Transverse colon (tissue), 4 donors: ENCODE measurements at regions not wholly inside any gene's neighbourhood (a gene's known extent, or its start where the extent isn't known, plus 50 kb on each side); places are given as distances from the start of the nearest gene placed in this dataset.

Source experiments
- EP300 ChIP-seq: sonication (generic); formaldehyde crosslinking; IDR thresholded peaks from one replicate; pipeline ENCODE4 v1.6.1; 2017; ENCODE audit warnings: antibody characterized with exemption, low read depth
- POLR2A ChIP-seq: fragments of 450-650 bp; IDR thresholded peaks from one replicate; pipeline ENCODE4 v1.6.1; 2016; ENCODE audit warnings: antibody characterized with exemption, mild to moderate bottlenecking, moderate library complexity
- POLR2AphosphoS5 ChIP-seq, 3 donors: sonication (generic); formaldehyde crosslinking; IDR thresholded peaks; one replicate each; pipeline ENCODE4 v1.6.1; 2016; ENCODE audit warnings: antibody characterized with exemption in 3 of 3
- TF ChIP-seq, protein P1 (sequence below), 5 experiments: fragments of 200-600 bp in 3 of 5; fragments of 450-650 bp in 2 of 5; sonication (generic) in 3 of 5; IDR thresholded peaks; 1 replicate in 2 of 5; 2 replicates in 3 of 5; pipeline ENCODE4 v1.5.1; 2016 to 2017; ENCODE audit warnings: antibody characterized with exemption in 5 of 5, inconsistent platforms in 3 of 5, mild to moderate bottlenecking in 2 of 5, moderate library complexity in 1 of 5

DNA sequence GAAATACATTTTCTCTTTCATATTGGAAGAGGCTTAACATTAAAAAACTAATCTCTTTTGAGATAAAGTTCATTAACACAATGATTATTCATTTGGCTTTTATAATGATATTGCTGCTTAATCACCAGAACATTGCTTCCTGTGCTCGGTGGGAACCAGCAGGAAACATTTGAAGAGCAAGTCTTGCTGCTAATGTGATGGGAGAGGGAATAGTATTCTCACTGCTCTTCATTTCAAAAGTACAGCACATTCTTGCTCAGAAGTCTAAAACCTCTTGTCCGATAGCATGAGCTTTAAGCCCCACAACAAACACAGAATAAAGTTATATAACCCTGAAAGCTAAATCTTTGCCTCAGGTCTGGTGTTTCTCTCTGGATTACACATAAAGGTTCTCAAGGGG lies 190.8 kb upstream of the CNTN4 start:
- TF ChIP-seq, protein P1, sequence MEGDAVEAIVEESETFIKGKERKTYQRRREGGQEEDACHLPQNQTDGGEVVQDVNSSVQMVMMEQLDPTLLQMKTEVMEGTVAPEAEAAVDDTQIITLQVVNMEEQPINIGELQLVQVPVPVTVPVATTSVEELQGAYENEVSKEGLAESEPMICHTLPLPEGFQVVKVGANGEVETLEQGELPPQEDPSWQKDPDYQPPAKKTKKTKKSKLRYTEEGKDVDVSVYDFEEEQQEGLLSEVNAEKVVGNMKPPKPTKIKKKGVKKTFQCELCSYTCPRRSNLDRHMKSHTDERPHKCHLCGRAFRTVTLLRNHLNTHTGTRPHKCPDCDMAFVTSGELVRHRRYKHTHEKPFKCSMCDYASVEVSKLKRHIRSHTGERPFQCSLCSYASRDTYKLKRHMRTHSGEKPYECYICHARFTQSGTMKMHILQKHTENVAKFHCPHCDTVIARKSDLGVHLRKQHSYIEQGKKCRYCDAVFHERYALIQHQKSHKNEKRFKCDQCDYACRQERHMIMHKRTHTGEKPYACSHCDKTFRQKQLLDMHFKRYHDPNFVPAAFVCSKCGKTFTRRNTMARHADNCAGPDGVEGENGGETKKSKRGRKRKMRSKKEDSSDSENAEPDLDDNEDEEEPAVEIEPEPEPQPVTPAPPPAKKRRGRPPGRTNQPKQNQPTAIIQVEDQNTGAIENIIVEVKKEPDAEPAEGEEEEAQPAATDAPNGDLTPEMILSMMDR (IDR thresholded peaks at IDR 0.05) = no peak
- TF ChIP-seq POLR2AphosphoS5 (IDR thresholded peaks at IDR 0.05) (no peak), POLR2A (no peak), EP300 (no peak)
